Brain microvascular endothelial cell (primary cell): ENCODE measurements at regions not wholly inside any gene's neighbourhood (a gene's known extent, or its start where the extent isn't known, plus 50 kb on each side); places are given as distances from the start of the nearest gene placed in this dataset.

Source experiments
- DNase-seq: peaks from one replicate; pipeline ENCODE4 v3.0.0-alpha.2; 2020
- H3K27ac ChIP-seq: fragments of 250-450 bp; sonication (Bioruptor Pico); 2 replicates; pipeline ENCODE4 v1.5.1; 2020; ENCODE audit warnings: mild to moderate bottlenecking, moderate library complexity
- H3K27me3 ChIP-seq: fragments of 250-450 bp; sonication (Bioruptor Pico); replicated peaks from 2 replicates; pipeline ENCODE4 v1.5.1; 2020; ENCODE audit warnings: mild to moderate bottlenecking
- H3K36me3 ChIP-seq: fragments of 250-450 bp; sonication (Bioruptor Pico); replicated peaks from 2 replicates; pipeline ENCODE4 v1.5.1; 2020; ENCODE audit warnings: mild to moderate bottlenecking
- H3K4me3 ChIP-seq: 2 replicates; pipeline ENCODE4 v1.5.1; 2011; ENCODE audit warnings: low read depth, mild to moderate bottlenecking, control low read depth, low read length, moderate library complexity
- in situ Hi-C: cut with HindIII; loops from 2 replicates; pipeline ENCODE4 v1.10.0; 2017; ENCODE audit warnings: low sequenced_read_pairs, low pct_ligation_motif_present
- TF ChIP-seq, protein P1 (sequence below): IDR thresholded peaks from 2 replicates; pipeline ENCODE4 v1.5.1; 2011; ENCODE audit warnings: low read depth, mild to moderate bottlenecking, moderate library complexity, low read length, control low read depth, inconsistent platforms; ENCODE audit errors: missing control alignments

DNA sequence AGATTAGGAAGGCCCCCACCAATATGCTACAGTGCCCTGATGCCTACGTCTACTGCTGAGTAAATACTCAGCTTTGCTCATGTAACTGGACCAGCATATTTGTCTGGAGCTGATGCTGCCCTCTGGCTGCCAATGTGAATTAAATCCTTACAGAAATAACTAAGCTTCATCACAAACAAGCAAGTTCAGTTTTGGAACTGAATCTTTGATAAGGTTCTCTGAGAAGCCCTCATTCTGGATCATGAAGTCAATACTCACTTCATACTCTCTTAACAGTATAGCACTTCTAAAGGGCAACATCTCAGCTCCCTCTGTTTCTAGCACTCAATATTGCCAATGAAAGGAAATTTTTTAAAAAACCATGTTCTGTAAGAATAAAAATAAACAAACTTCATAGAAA, 246.7 kb downstream of the ETV1 start:
- Histone ChIP-seq H3K27me3 (no peaks in the 10 kb centered on the region), H3K36me3 (no peaks in the 10 kb centered on the region), H3K27ac (peak overlapping the region; percentile 43), H3K4me3 (no peak overlapping the region)
- DNase-seq, result peak; percentile 66
- TF ChIP-seq, protein P1, sequence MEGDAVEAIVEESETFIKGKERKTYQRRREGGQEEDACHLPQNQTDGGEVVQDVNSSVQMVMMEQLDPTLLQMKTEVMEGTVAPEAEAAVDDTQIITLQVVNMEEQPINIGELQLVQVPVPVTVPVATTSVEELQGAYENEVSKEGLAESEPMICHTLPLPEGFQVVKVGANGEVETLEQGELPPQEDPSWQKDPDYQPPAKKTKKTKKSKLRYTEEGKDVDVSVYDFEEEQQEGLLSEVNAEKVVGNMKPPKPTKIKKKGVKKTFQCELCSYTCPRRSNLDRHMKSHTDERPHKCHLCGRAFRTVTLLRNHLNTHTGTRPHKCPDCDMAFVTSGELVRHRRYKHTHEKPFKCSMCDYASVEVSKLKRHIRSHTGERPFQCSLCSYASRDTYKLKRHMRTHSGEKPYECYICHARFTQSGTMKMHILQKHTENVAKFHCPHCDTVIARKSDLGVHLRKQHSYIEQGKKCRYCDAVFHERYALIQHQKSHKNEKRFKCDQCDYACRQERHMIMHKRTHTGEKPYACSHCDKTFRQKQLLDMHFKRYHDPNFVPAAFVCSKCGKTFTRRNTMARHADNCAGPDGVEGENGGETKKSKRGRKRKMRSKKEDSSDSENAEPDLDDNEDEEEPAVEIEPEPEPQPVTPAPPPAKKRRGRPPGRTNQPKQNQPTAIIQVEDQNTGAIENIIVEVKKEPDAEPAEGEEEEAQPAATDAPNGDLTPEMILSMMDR, result peak; percentile 70
- in situ Hi-C loops, result no loop called here

DNA sequence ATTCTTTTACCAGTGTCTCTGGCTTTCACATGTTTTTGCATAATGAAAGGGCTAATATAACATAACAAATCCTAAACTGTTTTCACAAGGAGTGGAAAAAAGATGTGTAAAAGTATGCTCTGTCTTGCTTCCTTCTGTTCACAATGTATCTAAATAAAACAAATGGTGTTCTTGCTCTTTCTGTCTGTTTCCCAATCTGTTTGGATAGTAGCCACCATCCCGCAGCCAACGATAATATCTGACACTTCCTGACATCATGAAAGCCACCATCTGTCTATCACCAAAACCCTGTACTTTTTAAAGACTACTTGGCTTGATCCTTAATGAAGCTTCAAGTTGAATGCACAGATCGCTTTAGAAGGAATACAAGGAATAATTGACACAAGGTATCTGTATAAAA, 246.2 kb downstream of the ETV1 start:
- TF ChIP-seq, protein P1, result no peak
- DNase-seq, result peak; percentile 51
- in situ Hi-C loops, result no loop called here
- Histone ChIP-seq H3K36me3 (no peaks in the 10 kb centered on the region), H3K27ac (peak overlapping the region; percentile 8), H3K4me3 (no peak overlapping the region), H3K27me3 (no peaks in the 10 kb centered on the region)

DNA sequence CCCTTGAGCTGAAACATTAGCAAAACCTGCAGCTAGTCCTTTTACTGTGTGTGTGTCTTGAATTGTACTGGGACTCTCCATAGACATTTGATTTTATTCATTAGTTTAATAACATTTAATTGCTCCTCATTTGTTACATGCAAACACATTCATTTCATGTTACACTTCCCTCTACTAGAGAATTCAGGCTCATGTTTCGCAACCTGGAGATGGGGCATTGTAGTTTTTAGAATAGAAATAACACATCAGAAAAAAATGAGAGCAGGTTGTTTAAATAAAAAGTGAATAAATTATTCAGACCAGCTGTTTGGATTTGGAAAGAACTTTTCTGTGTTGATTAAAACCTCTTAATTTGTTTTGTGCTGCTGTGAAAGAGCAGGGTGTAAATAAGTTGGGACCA, 243.9 kb downstream of the ETV1 start:
- no peak for DNase-seq
- TF ChIP-seq, protein P1, result no peak
- no peaks in the 10 kb centered on the region for H3K27me3 ChIP-seq

DNA sequence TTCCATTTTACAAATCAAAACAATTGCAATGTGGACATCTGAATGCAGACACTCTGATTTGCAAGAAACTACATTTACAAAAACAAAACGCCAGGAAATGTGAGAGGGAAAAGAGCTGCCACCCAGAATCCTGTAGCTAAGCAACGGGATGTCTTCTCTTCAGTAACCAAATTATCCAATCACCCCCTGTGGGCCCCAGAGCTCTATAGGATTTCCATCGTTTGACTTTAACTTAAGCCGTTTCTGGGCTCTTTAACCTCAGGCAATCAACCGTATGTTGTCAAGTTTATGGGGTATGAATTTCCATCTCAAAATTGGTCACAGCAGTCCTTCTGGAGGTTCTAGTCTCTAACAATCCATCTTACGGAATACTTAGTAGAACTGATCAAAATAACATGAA, 240.5 kb downstream of the ETV1 start:
- TF ChIP-seq, protein P1, result no peak

More for the DNA sequence above, 243.9 kb downstream of the ETV1 start:
- in situ Hi-C loops, result no loop called here
- no peak overlapping the region for H3K27ac ChIP-seq
- H3K36me3 ChIP-seq, result no peaks in the 10 kb centered on the region
- H3K4me3 ChIP-seq, result no peak overlapping the region

DNA sequence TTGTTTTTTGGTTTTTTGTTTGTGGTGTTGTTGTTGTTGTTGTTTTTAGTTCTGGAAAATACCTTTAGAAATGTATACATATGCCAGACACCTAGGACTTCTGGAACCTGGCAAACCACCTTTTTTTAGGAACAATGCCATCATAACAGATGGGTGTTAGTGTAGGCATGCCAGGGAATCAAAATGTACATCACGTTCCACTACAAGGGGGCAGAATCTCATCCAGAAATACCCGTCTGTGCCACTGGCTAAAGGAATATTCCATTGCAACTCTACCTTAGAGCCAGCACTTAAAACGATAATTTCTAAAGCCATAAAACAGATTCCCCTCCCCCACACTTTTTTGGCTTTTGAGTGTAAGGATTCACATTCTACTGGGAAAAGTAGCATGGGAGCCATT, 239.8 kb downstream of the ETV1 start:
- no peak for DNase-seq
- TF ChIP-seq, protein P1, result no peak
- Histone ChIP-seq H3K4me3 (no peak overlapping the region), H3K36me3 (no peaks in the 10 kb centered on the region), H3K27me3 (no peaks in the 10 kb centered on the region), H3K27ac (no peak overlapping the region)
- in situ Hi-C loops, result no loop called here

More for the DNA sequence above, 240.5 kb downstream of the ETV1 start:
- H3K27ac ChIP-seq, result no peak overlapping the region
- no peak overlapping the region for H3K4me3 ChIP-seq
- in situ Hi-C loops, result no loop called here
- DNase-seq, result no peak
- H3K36me3 ChIP-seq, result no peaks in the 10 kb centered on the region
- no peaks in the 10 kb centered on the region for H3K27me3 ChIP-seq

DNA sequence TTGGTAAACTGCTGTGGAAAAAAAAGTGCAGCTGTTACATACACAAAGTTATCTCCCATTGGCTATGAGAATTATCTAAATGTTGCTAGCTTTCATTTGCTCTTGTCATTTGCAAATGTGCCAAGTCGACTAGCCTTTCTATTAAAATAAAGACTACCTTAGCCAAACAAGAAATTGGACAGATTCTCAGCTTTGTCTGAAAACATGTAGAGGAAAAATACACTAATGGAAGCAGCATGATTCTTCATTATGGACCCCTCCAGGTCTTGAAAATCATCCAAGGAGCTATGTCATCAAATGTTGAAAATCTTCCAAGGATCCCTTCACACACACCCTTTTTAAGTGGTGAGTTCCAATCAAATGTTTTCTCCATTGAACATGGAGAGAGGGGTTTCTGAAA, 237.7 kb downstream of the ETV1 start:
- Histone ChIP-seq H3K27me3 (no peaks in the 10 kb centered on the region), H3K27ac (no peak overlapping the region), H3K4me3 (no peak overlapping the region), H3K36me3 (no peaks in the 10 kb centered on the region)
- DNase-seq, result no peak
- in situ Hi-C loops, result no loop called here
- TF ChIP-seq, protein P1, result no peak
